ENCODE measurements at regions not wholly inside any gene's neighbourhood (a gene's known extent, or its start where the extent isn't known, plus 50 kb on each side); places are given as distances from the start of the nearest gene placed in this dataset.

- TF ChIP-seq CTCF (IDR thresholded peaks at IDR 0.05; ENCODE audit: insufficient read depth, low read depth, low read length) (no peak), EZH2 (IDR thresholded peaks at IDR 0.05; ENCODE audit: insufficient read depth, low read length) (no peak)
Measured at GRCh38 chr10:86601956-86602602, 52.3 kb upstream of the OPN4 start.

Data from astrocyte (in vitro differentiated cells and primary cell).